Body of pancreas (tissue), 4 donors: ENCODE measurements at regions not wholly inside any gene's neighbourhood (a gene's known extent, or its start where the extent isn't known, plus 50 kb on each side); places are given as distances from the start of the nearest gene placed in this dataset.

Experiments used
- POLR2A ChIP-seq, 3 donors: fragments of 450-650 bp; IDR thresholded peaks; one replicate each; pipeline ENCODE4 v1.6.1; 2016; ENCODE audit warnings: antibody characterized with exemption in 3 of 3, mild to moderate bottlenecking in 2 of 3
- TF ChIP-seq, protein P1 (sequence below), 7 experiments: fragments of 450-650 bp in 4 of 7; fragments of 200-600 bp in 3 of 7; sonication (generic) in 3 of 7; IDR thresholded peaks; one replicate each; pipeline ENCODE4 v1.5.1; 2016 to 2019; ENCODE audit warnings: antibody characterized with exemption in 7 of 7

DNA sequence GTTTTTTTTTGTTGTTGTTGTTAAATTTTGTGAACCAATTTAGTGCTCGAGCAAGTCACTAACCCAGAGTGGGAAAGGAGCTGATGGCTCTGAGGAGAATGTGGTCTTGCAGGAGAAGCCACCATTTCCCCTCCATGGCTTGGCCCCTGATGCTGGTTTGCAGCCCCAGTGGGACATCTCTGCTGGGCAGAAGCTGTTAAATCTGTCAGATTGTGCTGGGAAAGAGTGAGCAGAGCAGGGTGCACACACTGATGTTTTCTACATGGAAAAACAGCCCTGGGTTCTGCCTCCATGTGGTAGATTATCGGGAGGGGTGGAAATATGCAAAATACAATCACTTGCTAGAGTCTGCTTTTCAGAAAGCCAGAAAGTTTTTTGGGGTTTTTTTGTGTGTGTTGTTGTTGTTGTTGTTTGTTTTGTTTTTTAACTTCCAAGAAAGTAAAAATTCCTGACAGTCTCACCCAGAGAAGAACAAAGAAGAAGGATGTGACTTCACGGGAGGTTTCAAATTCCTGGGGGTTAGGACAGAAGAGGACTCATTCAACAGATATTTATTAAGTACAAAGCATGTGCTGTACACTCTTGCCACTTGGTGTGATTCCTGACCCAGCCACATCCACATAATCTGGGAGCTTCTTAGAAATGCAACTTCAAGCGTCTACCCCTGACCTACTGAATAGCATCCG lies 133.7 kb downstream of the FOXB1 start:
- TF ChIP-seq, protein P1, sequence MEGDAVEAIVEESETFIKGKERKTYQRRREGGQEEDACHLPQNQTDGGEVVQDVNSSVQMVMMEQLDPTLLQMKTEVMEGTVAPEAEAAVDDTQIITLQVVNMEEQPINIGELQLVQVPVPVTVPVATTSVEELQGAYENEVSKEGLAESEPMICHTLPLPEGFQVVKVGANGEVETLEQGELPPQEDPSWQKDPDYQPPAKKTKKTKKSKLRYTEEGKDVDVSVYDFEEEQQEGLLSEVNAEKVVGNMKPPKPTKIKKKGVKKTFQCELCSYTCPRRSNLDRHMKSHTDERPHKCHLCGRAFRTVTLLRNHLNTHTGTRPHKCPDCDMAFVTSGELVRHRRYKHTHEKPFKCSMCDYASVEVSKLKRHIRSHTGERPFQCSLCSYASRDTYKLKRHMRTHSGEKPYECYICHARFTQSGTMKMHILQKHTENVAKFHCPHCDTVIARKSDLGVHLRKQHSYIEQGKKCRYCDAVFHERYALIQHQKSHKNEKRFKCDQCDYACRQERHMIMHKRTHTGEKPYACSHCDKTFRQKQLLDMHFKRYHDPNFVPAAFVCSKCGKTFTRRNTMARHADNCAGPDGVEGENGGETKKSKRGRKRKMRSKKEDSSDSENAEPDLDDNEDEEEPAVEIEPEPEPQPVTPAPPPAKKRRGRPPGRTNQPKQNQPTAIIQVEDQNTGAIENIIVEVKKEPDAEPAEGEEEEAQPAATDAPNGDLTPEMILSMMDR (IDR thresholded peaks at IDR 0.05): no peak
- TF ChIP-seq POLR2A (IDR thresholded peaks at IDR 0.05): no peak
